ENCODE measurements at regions not wholly inside any gene's neighbourhood (a gene's known extent, or its start where the extent isn't known, plus 50 kb on each side); places are given as distances from the start of the nearest gene placed in this dataset.

- Histone ChIP-seq H3K27me3 (0 out of 2 replicates have a peak, but pooled peaks cover 2% of the 10 kb centered on the region), H3K9me3 (peaks cover 9% of the 10 kb centered on the region), H3K36me3 (no peaks in the 10 kb centered on the region), H3K4me3 (no peak overlapping the region)
- DNase-seq: no peak
Observed at GRCh38 chr11:2083411-2083810, 55.8 kb downstream of the IGF2 start.

GRCh38 chr11:2077061-2077802 lies 62.0 kb downstream of the IGF2 start:
- no peaks in the 10 kb centered on the region for H3K9me3 ChIP-seq
- no peaks in the 10 kb centered on the region for H3K36me3 ChIP-seq
- peaks cover 1% of the 10 kb centered on the region; the same call in 1 of the 2 replicates for H3K27me3 ChIP-seq
- DNase-seq: peak; percentile 28
- no peak overlapping the region for H3K4me3 ChIP-seq

GRCh38 chr11:2076441-2076840 lies 62.7 kb downstream of the IGF2 start:
- no peaks in the 10 kb centered on the region for H3K9me3 ChIP-seq
- H3K4me3 ChIP-seq: no peak overlapping the region
- no peak for DNase-seq
- H3K27me3 ChIP-seq: no peaks in the 10 kb centered on the region; the same call in 1 of the 2 replicates
- no peaks in the 10 kb centered on the region for H3K36me3 ChIP-seq

- Histone ChIP-seq H3K27me3 (peaks cover 10% of the 10 kb centered on the region), H3K4me3 (no peak overlapping the region), H3K9me3 (no peaks in the 10 kb centered on the region), H3K36me3 (no peaks in the 10 kb centered on the region)
- no peak for DNase-seq
Observed at GRCh38 chr11:2074266-2074825, 64.8 kb downstream of the IGF2 start.

GRCh38 chr11:2072551-2073261 lies 66.5 kb downstream of the IGF2 start:
- Histone ChIP-seq H3K4me3 (no peak overlapping the region), H3K9me3 (no peaks in the 10 kb centered on the region), H3K27me3 (peaks cover 13% of the 10 kb centered on the region), H3K36me3 (no peaks in the 10 kb centered on the region)
- DNase-seq: no peak

GRCh38 chr11:2071748-2072385 lies 67.3 kb downstream of the IGF2 start:
- Histone ChIP-seq H3K36me3 (no peaks in the 10 kb centered on the region), H3K9me3 (no peaks in the 10 kb centered on the region), H3K4me3 (no peak overlapping the region), H3K27me3 (peaks cover 13% of the 10 kb centered on the region)
- DNase-seq: no peak
